ENCODE measurements at regions not wholly inside any gene's neighbourhood (a gene's known extent, or its start where the extent isn't known, plus 50 kb on each side); places are given as distances from the start of the nearest gene placed in this dataset.
"Not testable (repeated sequence)": the region's sequence is repeated elsewhere in the genome, so short reads cannot be mapped to it uniquely, and the experiment has no call there.

- DNase-seq = no peak
These were observed 168.3 kb upstream of the SPRY2 start for GRCh38 chr13:80509264-80509663.

GRCh38 chr13:80508031-80508430 is 167.1 kb upstream of the SPRY2 start:
- no peak for DNase-seq

GRCh38 chr13:80504453-80504852 is 163.5 kb upstream of the SPRY2 start:
- DNase-seq = no peak

GRCh38 chr13:80502359-80502758 is 161.4 kb upstream of the SPRY2 start:
- DNase-seq = no peak

GRCh38 chr13:80501556-80501955 is 160.6 kb upstream of the SPRY2 start:
- DNase-seq = no peak

- no peak for DNase-seq
These were observed 158.8 kb upstream of the SPRY2 start for GRCh38 chr13:80499536-80500290.

DNA sequence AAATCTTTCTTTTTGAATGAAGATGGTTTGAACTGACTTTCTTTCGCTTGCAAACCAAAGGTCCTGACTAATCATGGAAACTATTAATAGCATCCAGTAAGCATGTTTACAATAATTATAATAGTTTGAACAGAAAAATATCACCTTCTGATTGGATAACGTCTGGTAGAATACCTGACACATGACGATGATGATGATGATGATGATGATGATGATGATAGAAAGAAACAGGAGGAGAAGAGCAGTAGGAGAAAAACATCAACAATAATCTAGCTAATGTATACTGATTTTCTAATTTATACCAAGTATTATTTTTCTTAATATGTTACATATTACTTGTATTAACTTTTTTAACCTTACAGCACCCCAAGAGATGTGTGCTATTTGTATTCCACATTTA is 157.5 kb upstream of the SPRY2 start:
- DNase-seq = no peak

GRCh38 chr13:80497978-80498377 is 157.1 kb upstream of the SPRY2 start:
- DNase-seq = no peak

- DNase-seq = no peak
These were observed 156.5 kb upstream of the SPRY2 start for GRCh38 chr13:80497439-80497838.

GRCh38 chr13:80496721-80497397 is 155.9 kb upstream of the SPRY2 start:
- DNase-seq = no peak

- not testable (repeated sequence) for DNase-seq
These were observed 149.6 kb upstream of the SPRY2 start for GRCh38 chr13:80490491-80490943.

DNA sequence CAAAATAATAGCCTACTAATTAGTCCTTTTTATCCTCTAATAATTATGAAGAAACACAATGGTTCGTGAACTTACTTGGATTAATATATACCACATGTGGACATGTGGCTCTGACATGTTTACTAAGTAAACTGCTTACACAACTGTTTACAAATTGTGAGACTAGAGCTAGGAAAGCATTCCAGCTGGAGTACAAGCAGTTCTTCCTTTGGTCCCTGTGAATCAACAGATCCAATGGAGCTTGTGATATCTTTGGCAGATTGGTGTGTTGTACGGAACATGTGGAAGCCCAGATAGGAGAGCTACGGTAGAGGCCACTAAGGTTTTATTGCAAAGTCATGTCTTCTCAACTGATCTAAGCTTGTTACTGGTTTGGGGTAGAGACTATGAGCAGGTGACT is 145.5 kb upstream of the SPRY2 start:
- DNase-seq = no peak

GRCh38 chr13:80483157-80483556 is 142.2 kb upstream of the SPRY2 start:
- DNase-seq = no peak

DNA sequence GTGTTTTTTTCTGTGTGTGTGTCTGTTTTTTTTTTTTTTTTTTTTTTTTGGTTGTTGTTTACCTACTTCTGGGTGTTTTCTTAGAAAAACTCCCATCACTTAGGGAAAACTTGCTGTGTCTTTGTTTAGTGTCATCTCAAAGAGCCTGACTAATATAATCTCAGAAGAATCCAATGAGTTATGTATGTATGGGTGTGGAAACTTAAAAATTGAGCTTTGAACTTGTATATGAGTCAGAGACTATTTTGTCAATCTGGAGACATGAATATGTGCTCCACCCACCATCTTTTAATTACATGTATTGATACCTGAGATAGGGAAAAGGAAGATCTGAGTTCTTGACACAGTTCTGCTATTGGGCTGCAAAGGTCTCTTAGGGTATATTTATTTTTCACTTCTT is 140.7 kb upstream of the SPRY2 start:
- DNase-seq = no peak

GRCh38 chr13:80477661-80478443 is 136.9 kb upstream of the SPRY2 start:
- no peak for DNase-seq

GRCh38 chr13:80476953-80477352 is 136.0 kb upstream of the SPRY2 start:
- DNase-seq = no peak

DNA sequence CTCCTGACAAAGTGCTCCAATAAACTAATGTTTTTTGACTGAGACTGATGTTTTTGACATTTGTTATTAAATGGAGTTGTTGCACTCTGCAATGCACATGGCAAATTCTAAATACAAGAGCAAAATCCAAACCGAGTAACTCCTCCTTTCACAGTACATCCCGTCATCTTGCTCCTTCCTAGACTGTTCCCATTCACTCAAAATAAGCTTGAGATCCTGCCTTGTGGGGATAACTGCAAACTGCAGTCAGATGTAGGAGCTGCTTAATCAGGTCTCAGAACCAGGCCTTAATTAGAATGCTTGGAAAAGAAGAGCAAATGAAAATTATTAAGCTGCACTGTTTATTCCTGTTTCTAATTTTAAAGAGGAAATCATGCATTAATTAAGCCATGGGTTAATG is 134.8 kb upstream of the SPRY2 start:
- no peak for DNase-seq

DNA sequence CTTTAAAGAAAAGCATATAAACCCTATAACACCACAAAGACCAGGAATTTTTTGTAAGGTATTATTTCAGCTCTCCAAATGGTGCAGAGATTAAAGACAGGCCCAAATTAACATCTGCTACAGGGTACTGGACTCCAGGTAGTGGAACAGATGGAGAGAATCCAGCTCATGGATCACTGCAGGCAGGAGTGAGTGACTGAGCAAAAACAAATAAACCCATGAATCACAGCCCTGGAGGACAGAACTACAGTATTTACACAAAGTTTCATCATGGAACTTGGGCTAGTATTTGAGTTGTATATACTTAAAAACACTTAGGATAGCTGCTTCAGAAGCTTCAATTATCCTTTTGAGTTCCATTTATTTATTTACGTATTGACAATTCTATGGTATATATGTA is 132.8 kb upstream of the SPRY2 start:
- DNase-seq = no peak

DNA sequence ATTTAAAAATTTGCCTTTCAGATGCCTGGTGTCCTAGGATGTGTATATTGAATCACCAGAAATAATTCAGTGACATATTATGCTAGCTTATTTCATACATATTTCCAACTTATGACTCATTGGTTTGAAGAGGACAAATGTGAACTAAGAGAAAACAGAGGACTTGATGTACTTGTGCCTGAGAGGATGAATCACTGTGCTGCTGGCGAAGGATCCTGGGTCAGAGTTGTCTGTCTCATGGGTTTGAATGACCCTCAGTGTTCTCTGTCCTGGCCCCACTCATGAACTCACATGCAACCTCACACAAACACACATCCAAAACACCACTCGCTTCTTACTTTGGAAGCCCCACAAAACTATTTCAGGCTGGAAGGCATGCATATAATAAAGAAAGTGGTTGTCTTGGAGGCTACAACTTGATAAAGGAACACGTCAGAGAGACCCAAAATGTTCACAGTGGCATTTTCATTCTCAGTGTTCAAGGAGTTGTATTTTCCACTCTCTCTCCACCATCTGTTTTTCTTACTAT is 129.0 kb upstream of the SPRY2 start:
- DNase-seq = no peak

DNA sequence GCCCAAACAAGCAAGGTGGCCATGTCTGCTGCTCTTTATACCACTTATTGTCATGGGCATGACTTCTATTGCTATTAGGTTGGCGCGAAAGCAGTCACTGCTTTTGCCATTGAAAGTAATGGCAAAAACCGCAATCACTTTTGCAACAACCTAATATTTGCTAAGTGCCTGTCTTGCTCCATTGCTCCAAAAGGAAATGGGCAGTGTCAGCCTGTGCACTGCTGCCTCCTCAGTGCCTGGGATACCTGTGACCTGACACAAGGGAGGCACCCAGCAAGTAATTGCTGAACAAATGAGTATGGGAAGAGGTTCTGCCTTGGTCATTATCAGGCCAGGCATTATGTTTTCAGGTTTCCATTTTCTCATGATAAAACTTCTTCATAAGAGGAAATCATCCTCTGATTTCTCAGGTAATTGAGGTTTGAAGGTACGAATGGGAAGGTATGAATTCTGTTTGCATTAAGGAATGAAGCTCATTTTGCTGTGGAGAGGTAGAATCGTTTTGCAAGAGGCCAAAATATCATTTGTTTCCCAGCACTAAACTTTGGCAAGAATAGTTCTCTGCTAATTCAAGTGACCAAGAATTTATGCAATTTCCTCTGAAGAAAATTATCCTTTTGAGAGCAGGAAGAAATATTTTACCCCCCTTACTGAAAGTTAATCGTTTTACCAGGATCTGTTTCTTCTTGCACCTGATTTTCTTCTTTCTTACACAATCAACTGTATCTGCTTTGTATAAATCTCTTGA is 128.4 kb upstream of the SPRY2 start:
- no peak for DNase-seq

- DNase-seq = no peak
These were observed 124.4 kb upstream of the SPRY2 start for GRCh38 chr13:80465321-80465720.
